ENCODE measurements at regions not wholly inside any gene's neighbourhood (a gene's known extent, or its start where the extent isn't known, plus 50 kb on each side); places are given as distances from the start of the nearest gene placed in this dataset.
"Not testable (repeated sequence)": the region's sequence is repeated elsewhere in the genome, so short reads cannot be mapped to it uniquely, and the experiment has no call there.

- H3K36me3 ChIP-seq (ENCODE audit: control insufficient read depth in 2 of 2, extremely low read depth in 1 of 2, insufficient read depth in 2 of 2, low read length in 2 of 2) = no peaks in the 10 kb centered on the region
- no peaks in the 10 kb centered on the region for H4K20me1 ChIP-seq (ENCODE audit: control insufficient read depth, extremely low read depth, insufficient read depth, low read length)
- peaks cover 2% of the 10 kb centered on the region for H3K9me3 ChIP-seq (ENCODE audit: control insufficient read depth, low read depth, low read length)
- no peaks in the 10 kb centered on the region for H3K27me3 ChIP-seq (ENCODE audit: control insufficient read depth, extremely low read depth, insufficient read depth, low read length)
- H3K9ac ChIP-seq (ENCODE audit: control insufficient read depth, extremely low read depth, insufficient read depth, low read length) = no peak overlapping the region
- DNase-seq (ENCODE audit: low read depth, low spot score) = no peak
- H3K79me2 ChIP-seq (ENCODE audit: control insufficient read depth, insufficient read depth, low read length) = no peaks in the 10 kb centered on the region
- no peaks in the 10 kb centered on the region for H3K4me1 ChIP-seq (ENCODE audit: control insufficient read depth, extremely low read depth, insufficient read depth, low read length)
- H3K9me1 ChIP-seq (ENCODE audit: control insufficient read depth, extremely low read depth, insufficient read depth, low read length) = no peaks in the 10 kb centered on the region
- H2AFZ ChIP-seq (ENCODE audit: control insufficient read depth, low read length) = no peak overlapping the region
- no peak overlapping the region for H3K27ac ChIP-seq (ENCODE audit: control insufficient read depth, insufficient read depth, low read length)
- TF ChIP-seq CTCF (optimal IDR thresholded peaks at IDR 0.05 in 1 of 3, IDR thresholded peaks at IDR 0.05 in 1 of 3, conservative IDR thresholded peaks at IDR 0.05 in 1 of 3; ENCODE audit: extremely low read depth in 1 of 3, insufficient read depth in 2 of 3, low read length in 3 of 3) (no peak), EZH2 (IDR thresholded peaks at IDR 0.05; ENCODE audit: low read length) (no peak)
- FAIRE-seq = no peak
- H3K4me3 ChIP-seq (ENCODE audit: control insufficient read depth in 2 of 3, extremely low read depth in 1 of 3, insufficient read depth in 2 of 3, low read depth in 1 of 3, low read length in 3 of 3) = no peak overlapping the region
- dilution Hi-C loops (cut with MboI; ENCODE audit: extremely low pct_ligation_motif_present, low sequenced_read_pairs) = no loop called here
- H3K4me2 ChIP-seq (ENCODE audit: control insufficient read depth, extremely low read depth, insufficient read depth, low read depth, low read length) = no peak overlapping the region
These were observed 580.0 kb downstream of the SUCLG1 start for GRCh38 chr2:83879127-83879526.

- H3K36me3 ChIP-seq (ENCODE audit: control insufficient read depth in 2 of 2, extremely low read depth in 1 of 2, insufficient read depth in 2 of 2, low read length in 2 of 2); H3K4me2 ChIP-seq (ENCODE audit: control insufficient read depth, extremely low read depth, insufficient read depth, low read depth, low read length); H2AFZ ChIP-seq (ENCODE audit: control insufficient read depth, low read length); H3K4me3 ChIP-seq (ENCODE audit: control insufficient read depth in 2 of 3, extremely low read depth in 1 of 3, insufficient read depth in 2 of 3, low read depth in 1 of 3, low read length in 3 of 3); H3K4me1 ChIP-seq (ENCODE audit: control insufficient read depth, extremely low read depth, insufficient read depth, low read length); DNase-seq (ENCODE audit: low read depth, low spot score); H3K27ac ChIP-seq (ENCODE audit: control insufficient read depth, insufficient read depth, low read length); H3K27me3 ChIP-seq (ENCODE audit: control insufficient read depth, extremely low read depth, insufficient read depth, low read length); H3K79me2 ChIP-seq (ENCODE audit: control insufficient read depth, insufficient read depth, low read length); H4K20me1 ChIP-seq (ENCODE audit: control insufficient read depth, extremely low read depth, insufficient read depth, low read length); H3K9me3 ChIP-seq (ENCODE audit: control insufficient read depth, low read depth, low read length); H3K9me1 ChIP-seq (ENCODE audit: control insufficient read depth, extremely low read depth, insufficient read depth, low read length); FAIRE-seq; H3K9ac ChIP-seq (ENCODE audit: control insufficient read depth, extremely low read depth, insufficient read depth, low read length); dilution Hi-C loops (cut with MboI; ENCODE audit: extremely low pct_ligation_motif_present, low sequenced_read_pairs): not testable (repeated sequence)
These were observed 581.8 kb downstream of the SUCLG1 start for GRCh38 chr2:83877261-83877660.

GRCh38 chr2:83874712-83875430 lies 584.2 kb downstream of the SUCLG1 start:
- Histone ChIP-seq H3K9me3 (ENCODE audit: control insufficient read depth, low read depth, low read length) (peaks cover 2% of the 10 kb centered on the region), H3K36me3 (ENCODE audit: control insufficient read depth in 2 of 2, extremely low read depth in 1 of 2, insufficient read depth in 2 of 2, low read length in 2 of 2) (no peaks in the 10 kb centered on the region), H4K20me1 (ENCODE audit: control insufficient read depth, extremely low read depth, insufficient read depth, low read length) (no peaks in the 10 kb centered on the region), H3K27ac (ENCODE audit: control insufficient read depth, insufficient read depth, low read length) (no peak overlapping the region), H3K4me3 (ENCODE audit: control insufficient read depth in 2 of 3, extremely low read depth in 1 of 3, insufficient read depth in 2 of 3, low read depth in 1 of 3, low read length in 3 of 3) (no peak overlapping the region), H2AFZ (ENCODE audit: control insufficient read depth, low read length) (no peak overlapping the region), H3K4me1 (ENCODE audit: control insufficient read depth, extremely low read depth, insufficient read depth, low read length) (no peaks in the 10 kb centered on the region), H3K79me2 (ENCODE audit: control insufficient read depth, insufficient read depth, low read length) (no peaks in the 10 kb centered on the region), H3K9ac (ENCODE audit: control insufficient read depth, extremely low read depth, insufficient read depth, low read length) (no peak overlapping the region), H3K27me3 (ENCODE audit: control insufficient read depth, extremely low read depth, insufficient read depth, low read length) (no peaks in the 10 kb centered on the region), H3K9me1 (ENCODE audit: control insufficient read depth, extremely low read depth, insufficient read depth, low read length) (no peaks in the 10 kb centered on the region), H3K4me2 (ENCODE audit: control insufficient read depth, extremely low read depth, insufficient read depth, low read depth, low read length) (no peak overlapping the region)
- FAIRE-seq (no peak), DNase-seq (ENCODE audit: low read depth, low spot score) (no peak)
- dilution Hi-C loops (cut with MboI; ENCODE audit: extremely low pct_ligation_motif_present, low sequenced_read_pairs) = no loop called here
- no peak for TF ChIP-seq EZH2 (IDR thresholded peaks at IDR 0.05; ENCODE audit: low read length)
- TF ChIP-seq CTCF (optimal IDR thresholded peaks at IDR 0.05 in 1 of 3, IDR thresholded peaks at IDR 0.05 in 1 of 3, conservative IDR thresholded peaks at IDR 0.05 in 1 of 3; ENCODE audit: extremely low read depth in 1 of 3, insufficient read depth in 2 of 3, low read length in 3 of 3) = no peak
